ENCODE measurements at regions not wholly inside any gene's neighbourhood (a gene's known extent, or its start where the extent isn't known, plus 50 kb on each side); places are given as distances from the start of the nearest gene placed in this dataset.

DNA sequence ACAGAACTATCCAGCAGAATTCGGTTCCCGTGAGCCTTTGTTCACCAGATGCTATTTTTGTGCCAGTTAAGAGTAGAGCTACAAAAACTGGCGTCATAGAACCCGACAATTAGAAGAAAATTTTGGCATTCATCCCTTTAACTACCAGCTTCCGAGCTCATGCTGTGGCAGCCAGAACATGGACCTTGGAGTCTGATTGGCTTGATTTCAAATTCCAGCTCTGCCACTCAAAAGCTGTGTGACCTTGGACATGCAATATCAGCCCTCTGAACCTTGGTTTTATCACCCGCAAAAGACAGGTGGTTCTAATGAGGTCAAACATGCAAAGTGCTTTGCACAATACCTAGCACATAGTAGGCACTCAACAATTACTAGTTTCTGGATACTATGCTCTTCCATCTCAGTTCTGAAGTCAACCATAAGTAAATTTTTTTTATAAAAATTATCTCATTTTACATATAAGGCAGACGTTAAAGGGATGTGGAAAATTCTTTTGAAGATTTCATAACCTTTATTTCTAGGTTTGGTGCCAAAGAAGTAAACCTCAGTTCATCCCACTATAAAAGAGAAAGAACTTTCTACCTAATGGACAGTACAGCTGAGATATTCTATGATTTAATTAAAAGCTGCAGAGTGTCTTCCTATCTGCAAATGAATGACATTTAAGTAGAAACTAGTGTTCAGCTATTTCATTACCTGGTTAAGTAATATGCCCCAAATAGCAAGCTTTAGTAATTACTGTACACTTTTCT, 331.5 kb downstream of the HAPSTR1 start:
- ATAC-seq: no peak

GRCh38 chr16:9425236-9425635, 333.8 kb downstream of the HAPSTR1 start:
- ATAC-seq: no peak

- no peak for ATAC-seq
Measured at GRCh38 chr16:9428355-9429005, 337.0 kb downstream of the HAPSTR1 start.

- no peak for ATAC-seq
Measured at GRCh38 chr16:9429646-9430330, 338.3 kb downstream of the HAPSTR1 start.

- no peak for ATAC-seq
Measured at GRCh38 chr16:9434659-9435058, 343.2 kb downstream of the HAPSTR1 start.

DNA sequence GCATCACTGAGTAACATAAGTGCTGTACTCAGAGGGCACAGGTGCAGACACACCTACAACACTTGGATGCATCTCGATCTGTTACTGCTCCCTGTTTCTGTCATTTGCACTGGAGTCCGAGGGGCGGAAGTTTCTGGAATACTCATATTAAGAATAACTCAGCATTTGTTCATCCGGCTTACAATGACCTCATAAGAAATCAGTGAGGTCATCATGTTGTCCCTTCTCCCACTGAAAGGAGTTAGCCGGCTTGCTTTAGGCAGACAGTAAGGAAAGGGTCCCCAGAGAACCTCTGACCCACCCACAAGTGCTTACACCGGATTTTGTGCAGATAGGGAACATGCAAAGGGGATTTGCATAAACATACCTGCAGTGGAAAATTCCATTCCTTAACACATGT, 344.7 kb downstream of the HAPSTR1 start:
- ATAC-seq: no peak

DNA sequence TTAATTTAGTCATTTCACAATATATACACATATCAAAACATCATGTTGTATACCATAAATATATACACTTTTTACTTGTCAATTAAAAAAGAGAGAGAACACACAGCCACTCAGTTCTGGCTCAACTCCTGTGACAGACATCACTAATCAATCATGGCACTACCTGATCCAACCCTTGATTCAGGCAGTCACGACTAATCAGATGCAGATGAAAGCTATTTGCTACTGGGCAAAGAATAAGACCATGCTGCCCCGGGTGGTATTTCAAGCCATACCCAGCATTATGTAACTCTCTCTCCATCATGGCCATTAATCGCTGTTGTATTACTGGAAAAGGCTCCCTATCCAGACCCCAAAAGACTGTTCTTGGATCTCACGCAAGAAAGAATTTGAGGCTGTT, 345.7 kb downstream of the HAPSTR1 start:
- no peak for ATAC-seq

DNA sequence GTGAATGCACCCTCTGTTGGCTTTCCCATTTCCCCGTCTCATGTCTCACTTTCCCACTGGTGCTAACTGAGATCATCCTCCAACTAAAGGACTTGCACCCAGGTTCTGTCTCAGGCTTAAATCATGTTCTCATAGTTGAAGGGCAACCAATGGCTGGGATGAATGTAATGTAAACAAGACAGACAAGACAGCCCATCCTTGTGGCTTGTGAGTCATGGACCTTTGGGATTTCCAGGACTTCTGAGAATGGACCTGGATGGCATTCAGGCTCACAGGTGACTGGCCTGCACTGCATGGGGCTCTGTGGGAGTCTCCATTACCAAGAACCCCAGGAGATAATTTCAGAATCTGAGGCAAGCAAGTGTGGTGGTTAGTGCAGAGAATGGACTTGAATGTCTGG, 347.5 kb downstream of the HAPSTR1 start:
- no peak for ATAC-seq

DNA sequence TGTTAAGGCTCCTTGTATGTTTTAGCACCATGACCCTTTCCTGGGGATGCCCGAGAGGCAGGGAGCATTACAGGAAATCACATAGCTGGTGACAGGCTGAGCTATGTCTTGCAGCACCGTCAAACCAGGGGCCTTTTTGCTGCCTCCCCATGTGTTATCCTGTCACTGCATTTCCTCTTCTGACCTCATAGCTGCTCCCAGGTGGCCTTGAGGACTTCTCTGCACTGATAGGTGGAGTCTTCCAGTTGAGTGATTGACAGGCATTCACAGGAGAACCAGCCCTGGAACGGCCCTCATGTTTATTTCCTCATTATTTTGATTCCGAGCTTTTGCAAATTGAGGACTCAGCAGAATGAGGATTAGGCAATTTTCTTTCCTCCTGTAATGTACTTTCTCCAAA, 349.6 kb downstream of the HAPSTR1 start:
- peak; percentile 41 for ATAC-seq

- ATAC-seq: no peak
Measured at GRCh38 chr16:9443864-9444263, 352.4 kb downstream of the HAPSTR1 start.

DNA sequence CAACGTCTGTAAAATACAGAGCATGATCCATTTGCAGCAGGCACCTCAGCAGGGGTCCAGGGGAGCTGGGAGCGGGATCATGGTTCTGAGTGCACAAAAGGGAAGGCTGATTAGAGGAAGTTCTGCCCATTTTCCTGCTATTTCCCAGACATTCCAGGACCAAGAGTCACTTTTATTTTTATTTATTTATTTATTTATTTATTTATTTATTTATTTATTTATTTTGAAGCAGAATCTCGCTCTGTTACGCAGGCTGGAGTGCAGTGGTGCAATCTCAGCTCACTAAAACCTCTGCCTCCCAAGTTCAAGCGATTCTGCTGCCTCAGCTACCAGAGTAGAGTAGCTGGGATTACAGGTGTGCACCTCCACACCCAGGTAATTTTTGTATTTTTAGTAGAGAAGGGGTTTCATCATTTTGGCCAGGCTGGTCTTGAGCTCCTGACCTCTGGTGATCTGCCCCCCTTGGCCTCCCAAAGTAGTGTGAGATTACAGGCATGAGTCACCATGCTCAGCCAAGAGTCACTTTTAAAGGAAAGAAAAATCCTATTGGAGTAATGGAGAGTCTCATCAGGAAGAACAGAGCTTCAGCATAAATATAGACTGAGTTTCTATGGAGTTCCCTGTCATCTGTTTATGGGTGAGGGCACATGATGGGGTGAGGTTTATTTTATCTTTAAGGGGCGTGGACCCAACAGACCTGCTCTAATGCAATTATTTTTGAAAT, 355.2 kb downstream of the HAPSTR1 start:
- ATAC-seq: no peak

DNA sequence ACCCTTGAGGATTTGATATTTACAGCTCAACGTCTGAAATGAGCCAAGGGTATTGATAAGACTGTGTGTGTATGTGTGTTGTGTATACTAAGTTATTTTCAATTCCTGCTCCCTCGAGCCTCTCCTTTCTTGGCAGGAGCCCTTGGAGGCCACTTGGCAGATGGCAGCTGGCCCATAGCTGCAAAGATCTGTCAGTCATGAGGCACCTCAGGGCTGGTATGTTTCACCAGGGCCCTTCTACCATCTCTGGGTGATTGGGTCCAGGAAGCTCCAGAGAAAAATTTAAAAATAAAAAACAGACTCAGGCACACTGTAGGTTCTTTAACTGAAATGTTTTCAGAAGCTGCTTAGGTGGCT, 355.7 kb downstream of the HAPSTR1 start:
- ATAC-seq: no peak

- no peak for ATAC-seq
Measured at GRCh38 chr16:9447699-9448098, 356.3 kb downstream of the HAPSTR1 start.

DNA sequence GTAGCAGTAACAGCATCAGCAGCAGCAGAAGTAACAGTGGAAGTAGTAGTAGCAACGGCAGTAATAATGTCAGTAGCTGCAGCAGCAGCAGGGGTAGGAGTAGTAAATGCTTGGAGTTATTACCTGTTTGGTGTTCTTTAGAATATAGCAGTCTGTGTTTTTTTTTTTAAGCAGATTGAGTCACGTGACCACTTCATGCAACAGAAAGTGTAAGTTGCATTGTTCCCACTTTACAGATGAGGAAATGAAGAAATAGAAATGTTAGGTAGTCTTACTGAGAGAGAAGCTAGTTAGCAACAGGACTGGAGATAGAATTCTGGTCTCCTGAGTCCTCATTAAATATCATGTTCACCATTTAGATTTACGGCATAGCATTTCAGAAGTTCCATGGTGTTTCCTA, 358.2 kb downstream of the HAPSTR1 start:
- ATAC-seq: no peak

GRCh38 chr16:9457215-9457614, 365.8 kb downstream of the HAPSTR1 start:
- ATAC-seq: no peak

DNA sequence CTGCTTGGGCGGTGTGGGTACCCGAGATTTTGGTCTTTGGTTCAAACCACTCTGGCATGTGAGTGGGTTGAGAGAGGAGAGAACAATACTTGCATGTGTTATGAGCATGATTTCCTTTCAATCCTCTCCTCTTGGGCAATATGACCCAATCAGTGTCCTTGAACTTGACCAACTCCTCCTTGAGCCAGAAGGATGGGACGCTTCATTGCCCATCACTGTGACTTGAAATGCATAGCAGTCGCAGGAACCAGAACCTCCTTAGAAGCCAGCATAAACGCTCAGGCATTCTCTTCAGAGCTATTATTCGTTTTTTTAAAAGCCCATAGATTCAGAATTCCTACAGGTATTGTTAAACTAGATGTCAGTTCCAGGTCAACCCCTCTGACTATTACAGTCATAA, 367.4 kb downstream of the HAPSTR1 start:
- ATAC-seq: no peak

GRCh38 chr16:9462984-9463383, 371.5 kb downstream of the HAPSTR1 start:
- ATAC-seq: no peak

DNA sequence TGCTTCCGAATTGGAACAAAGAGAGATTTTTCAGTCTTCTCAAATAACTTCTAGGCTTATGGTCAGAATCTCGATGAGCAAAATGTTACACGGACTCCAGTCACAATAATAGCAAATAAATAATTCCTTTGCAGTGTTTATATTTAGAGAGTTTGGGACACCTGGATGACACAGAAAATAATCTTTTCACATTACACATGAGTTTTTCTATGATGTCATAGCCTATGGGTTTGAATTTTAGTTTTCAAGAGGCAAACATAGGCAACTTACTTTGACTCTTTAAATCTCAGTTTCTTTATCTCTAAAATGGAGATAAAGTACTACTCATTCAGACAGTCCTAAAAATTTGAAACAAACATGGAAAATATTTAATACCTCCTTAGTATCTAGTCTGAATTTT, 372.0 kb downstream of the HAPSTR1 start:
- ATAC-seq: no peak

GRCh38 chr16:9465161-9465560, 373.7 kb downstream of the HAPSTR1 start:
- ATAC-seq: no peak

DNA sequence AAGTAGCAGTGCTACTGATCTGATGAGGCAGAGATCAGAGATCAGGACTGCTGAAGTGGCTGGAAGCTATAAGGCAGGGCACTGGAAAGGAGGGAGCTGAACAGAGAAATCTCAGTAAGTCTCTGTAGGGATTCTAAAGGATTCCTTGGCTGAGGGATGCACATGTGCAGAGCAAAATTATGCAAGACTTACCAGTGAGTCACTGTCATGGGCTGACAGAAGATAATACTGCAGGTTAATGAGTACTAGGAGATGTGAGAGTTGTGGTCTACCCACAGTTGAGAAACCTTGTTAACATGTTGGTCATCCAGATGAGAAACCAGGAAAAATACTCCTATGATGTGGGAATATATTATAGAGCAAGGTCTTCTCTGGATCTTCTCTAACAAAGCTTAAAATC, 378.1 kb downstream of the HAPSTR1 start:
- no peak for ATAC-seq

- no peak for ATAC-seq
Measured at GRCh38 chr16:9476744-9477143, 385.3 kb downstream of the HAPSTR1 start.

DNA sequence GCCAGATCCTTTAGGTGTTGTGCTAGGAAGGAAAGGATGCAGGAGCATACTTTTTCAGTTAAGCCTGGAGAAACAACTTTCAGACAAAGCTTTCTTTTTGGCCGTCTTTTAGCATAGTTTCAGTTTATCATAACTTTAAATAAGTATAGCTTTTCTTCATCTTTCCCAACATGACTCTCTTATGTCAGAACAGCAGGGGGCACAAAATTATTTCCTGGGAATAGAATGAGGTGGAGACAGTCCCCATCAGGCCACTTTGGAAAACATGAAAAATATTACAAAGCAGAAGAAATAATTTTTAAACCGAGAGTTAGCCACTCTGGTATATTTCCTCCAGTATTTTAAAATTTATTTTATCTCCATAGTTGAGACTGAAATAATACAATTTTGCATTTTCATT, 387.6 kb downstream of the HAPSTR1 start:
- ATAC-seq: no peak

GRCh38 chr16:9480503-9480902, 389.1 kb downstream of the HAPSTR1 start:
- ATAC-seq: no peak

Data from esophagus mucosa (tissue), 1 donor.